ENCODE measurements at regions not wholly inside any gene's neighbourhood (a gene's known extent, or its start where the extent isn't known, plus 50 kb on each side); places are given as distances from the start of the nearest gene placed in this dataset.

GRCh38 chr12:20212658-20213555, 155.4 kb upstream of the PDE3A start:
- ATAC-seq = peak; percentile 100
- TF ChIP-seq ESRRG (CRISPR knock-in tag; IDR thresholded peaks at IDR 0.05) (no peak), PPARA (CRISPR knock-in tag; IDR thresholded peaks at IDR 0.05; ENCODE audit: borderline replicate concordance) (no peak), TCF4 (CRISPR knock-in tag; IDR thresholded peaks at IDR 0.05; ENCODE audit: borderline replicate concordance) (peak; percentile 82), OSR1 (CRISPR knock-in tag; IDR thresholded peaks at IDR 0.05) (no peak), CSDC2 (CRISPR knock-in tag; IDR thresholded peaks at IDR 0.05) (peak; percentile 89; the same call in 1 of the 2 replicates), ZFP30 (CRISPR knock-in tag; IDR thresholded peaks at IDR 0.05) (0 out of 2 replicates have a peak, but pooled peaks have one; percentile 24), BACH2 (CRISPR knock-in tag; IDR thresholded peaks at IDR 0.05; ENCODE audit: borderline replicate concordance) (no peak), ZFP3 (CRISPR knock-in tag; IDR thresholded peaks at IDR 0.05) (peak; percentile 85), SNAI2 (CRISPR knock-in tag; IDR thresholded peaks at IDR 0.05) (no peak), ISL1 (CRISPR knock-in tag; IDR thresholded peaks at IDR 0.05) (peak; percentile 65), CREB5 (CRISPR knock-in tag; IDR thresholded peaks at IDR 0.05; ENCODE audit: low read depth) (peak; percentile 79), RARB (CRISPR knock-in tag; IDR thresholded peaks at IDR 0.05) (peak; percentile 22; the same call in 1 of the 2 replicates), CSRNP3 (CRISPR knock-in tag; IDR thresholded peaks at IDR 0.05) (peak; percentile 51), TSHZ2 (CRISPR knock-in tag; IDR thresholded peaks at IDR 0.05) (peak; percentile 91; the same call in 1 of the 2 replicates), TOX (CRISPR knock-in tag; IDR thresholded peaks at IDR 0.05; ENCODE audit: borderline replicate concordance) (peak; percentile 31; the same call in 1 of the 2 replicates)

- TF ChIP-seq ISL1 (CRISPR knock-in tag; IDR thresholded peaks at IDR 0.05) (no peak), ZNF70 (CRISPR knock-in tag; IDR thresholded peaks at IDR 0.05) (no peak), SNAI2 (CRISPR knock-in tag; IDR thresholded peaks at IDR 0.05) (no peak), CSRNP3 (CRISPR knock-in tag; IDR thresholded peaks at IDR 0.05) (no peak), ZNF8 (CRISPR knock-in tag; IDR thresholded peaks at IDR 0.05) (no peak), TOX (CRISPR knock-in tag; IDR thresholded peaks at IDR 0.05; ENCODE audit: borderline replicate concordance) (no peak), ESRRG (CRISPR knock-in tag; IDR thresholded peaks at IDR 0.05) (no peak), ZC3H10 (CRISPR knock-in tag; IDR thresholded peaks at IDR 0.05) (no peak), TSHZ2 (CRISPR knock-in tag; IDR thresholded peaks at IDR 0.05) (no peak), PPARA (CRISPR knock-in tag; IDR thresholded peaks at IDR 0.05; ENCODE audit: borderline replicate concordance) (no peak), ZFP30 (CRISPR knock-in tag; IDR thresholded peaks at IDR 0.05) (no peak), OSR1 (CRISPR knock-in tag; IDR thresholded peaks at IDR 0.05) (no peak), POU6F1 (CRISPR knock-in tag; IDR thresholded peaks at IDR 0.05; ENCODE audit: borderline replicate concordance, low read depth) (no peak)
- no peak for ATAC-seq
Measured at GRCh38 chr12:20213723-20214625, 154.4 kb upstream of the PDE3A start.

All from SK-N-SH treated with all-trans-retinoic acid at 6 μM for 48 hours (cell line).